ENCODE measurements at regions not wholly inside any gene's neighbourhood (a gene's known extent, or its start where the extent isn't known, plus 50 kb on each side); places are given as distances from the start of the nearest gene placed in this dataset.
"Not testable (repeated sequence)": the region's sequence is repeated elsewhere in the genome, so short reads cannot be mapped to it uniquely, and the experiment has no call there.

DNA sequence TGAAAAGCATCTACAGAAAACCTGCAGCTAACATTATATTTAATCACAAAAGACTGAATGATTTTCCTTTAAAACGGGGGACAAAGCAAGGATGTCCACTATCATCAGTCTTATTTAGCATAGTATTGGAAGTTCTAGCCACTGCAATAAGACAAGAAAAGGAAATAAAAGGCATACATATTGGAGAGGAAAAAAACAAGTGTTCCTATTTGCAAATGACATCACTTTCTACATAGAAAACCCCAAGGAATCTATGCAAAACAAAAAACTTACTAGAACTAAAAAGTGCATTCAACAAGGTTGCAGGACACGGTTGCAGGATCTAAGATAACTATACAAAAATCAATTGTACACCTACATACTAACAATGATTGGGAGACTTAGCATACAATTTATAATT lies 101.6 kb upstream of the MEF2A start:
- DNase-seq, result no peak

DNA sequence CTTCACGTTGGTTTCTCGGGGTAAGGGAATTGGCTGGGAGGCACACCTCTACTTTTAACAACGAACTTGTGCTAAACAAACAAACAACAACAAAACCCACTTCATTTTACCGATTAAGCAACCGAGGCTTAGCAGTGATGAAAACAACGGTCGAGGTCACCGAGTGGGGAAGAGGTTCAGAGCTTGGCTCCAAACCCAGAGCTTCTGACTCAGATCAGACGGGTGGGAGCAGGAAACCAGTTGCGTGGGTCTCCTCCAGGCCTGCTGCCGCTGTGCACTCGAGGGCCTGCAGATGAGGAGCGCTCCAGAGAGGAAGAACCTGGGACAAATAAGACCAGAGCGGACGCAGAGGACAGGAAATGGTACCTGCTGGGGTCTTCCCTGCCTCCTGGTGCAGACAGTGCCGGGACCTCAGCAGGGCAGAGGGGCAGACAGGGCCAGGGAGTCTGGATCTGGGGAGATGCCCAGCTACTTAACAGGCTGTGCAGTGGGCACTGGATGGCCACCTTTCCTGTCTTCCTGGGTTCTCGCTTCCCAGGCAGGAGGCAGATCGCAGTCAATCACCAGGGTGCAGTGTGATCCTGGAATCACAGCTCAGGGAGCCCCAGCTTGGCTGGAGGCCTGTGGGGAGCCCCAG lies 99.0 kb upstream of the MEF2A start:
- DNase-seq, result no peak

GRCh38 chr15:99467338-99467720 lies 98.5 kb upstream of the MEF2A start:
- DNase-seq, result no peak

DNA sequence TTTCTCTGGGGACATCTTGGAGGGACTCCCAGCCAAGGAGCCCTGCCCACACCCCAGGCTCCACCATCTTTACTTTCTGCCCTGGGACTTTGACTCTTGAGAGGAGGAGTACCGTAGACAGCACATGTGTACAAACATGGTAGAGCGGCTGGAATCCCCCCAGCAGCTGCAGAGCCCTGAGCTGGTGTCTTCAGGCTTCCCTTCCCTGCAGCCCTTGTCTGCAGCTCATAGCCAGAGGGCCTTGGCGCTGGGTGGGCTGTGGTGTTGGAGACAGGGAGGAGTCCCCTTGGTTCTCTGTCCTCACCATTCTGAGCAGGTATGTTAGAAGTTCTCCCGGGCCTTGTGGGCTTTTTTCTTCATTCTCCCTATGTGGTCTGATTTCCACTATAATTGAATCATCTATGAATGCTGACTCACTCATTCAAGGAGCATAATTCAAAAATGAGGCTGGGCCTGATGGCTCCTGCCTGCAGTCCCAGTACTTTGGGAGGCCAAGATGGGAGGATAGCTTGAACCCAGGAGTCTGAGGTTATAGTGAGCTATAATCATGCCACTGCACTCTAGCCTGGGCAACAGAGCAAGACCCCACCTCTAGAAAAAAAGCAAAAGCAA lies 97.8 kb upstream of the MEF2A start:
- no peak for DNase-seq

DNA sequence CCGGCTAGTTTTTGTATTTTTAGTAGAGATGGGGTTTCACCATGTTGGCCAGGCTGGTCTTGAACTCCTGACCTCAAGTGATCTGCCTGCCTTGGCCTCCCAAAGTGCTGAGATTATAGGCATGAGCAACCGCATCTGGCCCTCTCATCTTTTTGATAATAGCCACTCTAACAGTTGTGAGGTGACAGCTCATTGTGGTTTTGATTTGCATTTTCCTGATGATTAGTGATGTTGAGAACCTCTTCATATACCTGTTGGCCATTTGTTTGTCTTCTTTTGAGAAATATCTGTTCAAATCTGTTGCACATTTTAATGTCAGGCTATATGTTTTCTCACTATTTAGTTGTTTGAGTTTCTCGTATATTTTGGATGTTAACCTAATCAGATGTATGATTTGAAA lies 95.6 kb upstream of the MEF2A start:
- not testable (repeated sequence) for DNase-seq

DNA sequence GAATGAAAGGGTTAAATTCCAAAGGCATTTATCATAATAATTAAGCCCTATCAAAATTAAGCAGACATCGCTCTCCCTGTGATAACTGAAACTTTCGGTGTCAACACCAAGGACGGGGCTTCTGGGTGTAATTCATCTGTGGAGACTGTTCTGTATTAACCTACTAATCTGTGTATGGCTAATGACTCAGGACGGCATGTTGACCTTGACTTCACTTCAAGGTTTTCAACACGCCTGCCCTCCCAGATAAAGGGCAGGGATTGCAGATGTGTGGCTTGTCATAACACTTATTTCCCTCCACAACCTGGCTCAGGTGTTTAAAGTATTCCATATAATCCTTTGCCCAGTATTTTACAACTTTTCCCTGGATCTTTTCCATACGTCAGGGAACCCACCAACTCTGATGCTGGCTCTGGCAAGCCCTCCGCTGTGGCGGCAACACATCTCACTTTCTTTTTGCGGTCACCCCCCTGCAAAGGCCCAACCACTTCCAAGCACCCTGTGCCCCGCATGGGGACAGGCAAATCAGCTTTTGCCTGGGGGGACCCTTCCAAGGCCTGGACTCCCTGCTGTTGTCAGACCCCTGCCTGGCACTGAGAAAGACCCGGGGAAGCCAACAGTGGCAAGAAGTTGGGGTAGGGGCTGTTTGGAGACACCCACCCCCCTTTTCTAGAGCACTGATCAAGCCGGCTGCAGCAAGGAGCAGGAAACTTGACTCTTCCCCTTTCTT lies 93.2 kb upstream of the MEF2A start:
- DNase-seq, result no peak

- no peak for DNase-seq
Measured at GRCh38 chr15:99473981-99474906, 91.5 kb upstream of the MEF2A start.

DNA sequence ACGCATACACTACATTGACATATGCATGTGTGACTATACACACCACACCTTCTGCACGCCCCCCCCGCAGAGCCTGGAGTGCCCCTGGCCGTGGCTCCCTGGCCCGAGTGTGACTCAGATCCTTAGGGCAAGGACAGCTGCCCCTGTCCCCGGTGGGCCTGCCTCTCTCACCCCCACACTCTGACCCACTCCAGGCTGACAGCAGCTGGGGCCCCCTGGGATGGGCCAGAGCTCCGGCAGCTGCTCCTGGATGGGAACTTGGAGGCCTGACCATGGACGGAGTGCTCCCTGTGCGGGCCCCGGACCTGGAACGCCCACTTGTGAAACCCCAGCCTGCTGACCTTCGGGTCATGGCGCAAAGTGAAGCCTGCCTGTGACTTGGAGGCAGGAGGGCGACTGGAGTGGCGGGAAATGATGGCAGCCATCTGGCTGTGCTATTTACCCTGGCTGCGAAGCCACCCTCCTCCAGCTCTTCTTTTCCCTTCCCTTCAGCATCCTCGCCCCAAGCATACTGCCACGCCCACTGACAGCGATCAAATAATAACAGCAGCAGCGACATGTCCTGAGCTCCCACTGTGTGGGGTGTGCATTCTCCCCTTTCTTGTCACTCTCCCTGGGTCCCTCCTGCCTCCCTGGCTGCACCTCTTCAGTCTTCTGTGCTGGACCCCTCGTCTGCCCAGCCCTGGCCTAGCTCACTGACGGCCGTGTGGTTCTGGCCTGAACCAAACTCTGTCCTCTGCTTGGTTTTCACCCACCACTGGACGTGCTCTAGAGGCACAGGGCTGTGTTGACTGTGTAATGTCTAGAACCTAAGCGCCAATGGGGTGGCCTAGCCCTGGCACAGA lies 90.7 kb upstream of the MEF2A start:
- no peak for DNase-seq

GRCh38 chr15:99475754-99476412 lies 89.9 kb upstream of the MEF2A start:
- no peak for DNase-seq

DNA sequence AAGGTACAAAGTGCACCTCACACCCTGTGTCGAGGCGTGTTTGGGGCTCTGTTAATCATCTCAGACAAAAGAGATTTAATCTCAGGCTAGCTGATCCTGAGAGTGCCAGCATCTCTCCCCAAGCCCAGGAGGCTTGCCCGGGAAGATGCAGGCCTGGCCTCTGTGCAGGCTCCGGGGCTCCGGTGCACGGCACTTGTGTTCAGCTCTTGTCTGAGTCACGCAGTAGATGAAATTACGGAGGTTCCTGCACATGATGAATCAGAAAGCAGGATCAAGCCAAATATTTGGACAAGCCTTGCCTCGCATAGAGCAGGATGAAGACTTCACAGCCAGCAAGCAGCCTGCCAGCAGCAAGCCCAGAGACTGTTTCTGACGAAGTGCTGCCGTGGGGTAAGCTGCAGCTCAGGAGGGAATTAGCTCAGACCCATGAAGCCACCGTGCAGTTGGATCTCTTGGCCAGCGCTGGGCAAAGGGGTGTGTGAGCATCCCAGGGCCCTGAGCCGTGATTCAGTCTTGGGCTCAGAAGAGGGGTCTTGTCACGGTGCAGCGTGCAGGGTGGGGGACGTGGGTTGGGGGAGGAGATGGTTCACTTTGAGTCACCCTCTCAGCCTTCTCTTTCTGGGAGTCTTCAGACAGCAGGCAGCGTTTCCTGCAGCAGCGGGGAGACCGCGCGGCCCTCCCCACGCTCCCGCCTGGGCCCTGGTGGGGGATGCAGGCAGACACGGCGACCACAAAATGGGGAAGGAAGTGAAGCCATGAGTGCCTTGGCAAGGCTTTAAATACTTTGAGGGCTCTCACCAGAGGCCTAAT lies 89.2 kb upstream of the MEF2A start:
- no peak for DNase-seq

DNA sequence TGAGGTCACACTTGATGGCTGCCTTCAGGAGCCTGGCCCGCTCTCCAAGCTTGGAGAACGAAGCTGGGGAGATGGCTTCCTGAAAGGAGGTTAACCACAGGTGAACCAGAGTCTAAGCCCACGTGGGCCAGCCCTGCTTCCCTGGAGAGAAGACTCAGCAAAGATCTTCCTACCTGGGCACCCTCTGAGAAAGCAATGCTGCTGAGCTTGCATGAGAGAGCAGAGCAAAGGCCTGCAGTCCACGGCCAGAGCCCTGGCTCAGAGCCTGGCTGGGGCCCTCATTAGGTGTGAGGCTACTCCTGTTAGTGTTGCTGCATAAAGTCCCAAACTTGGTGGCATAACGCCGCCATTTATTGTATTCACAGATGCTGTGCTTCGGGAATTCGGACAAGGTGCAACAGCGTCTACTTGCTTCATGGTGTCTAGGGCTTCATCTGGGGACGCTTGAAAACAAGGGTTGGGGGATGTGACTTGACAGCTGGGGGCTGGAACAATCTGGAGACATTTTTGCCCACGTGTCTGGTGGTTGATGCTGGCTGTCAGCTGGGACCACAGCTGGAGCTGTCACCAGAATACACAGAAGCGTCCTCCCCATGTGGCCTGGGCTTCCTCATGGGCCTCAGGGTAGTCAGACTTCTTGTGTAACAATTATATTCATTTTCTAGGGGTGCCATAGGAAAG lies 87.9 kb upstream of the MEF2A start:
- DNase-seq, result no peak

GRCh38 chr15:99478977-99479376 lies 86.8 kb upstream of the MEF2A start:
- no peak for DNase-seq

DNA sequence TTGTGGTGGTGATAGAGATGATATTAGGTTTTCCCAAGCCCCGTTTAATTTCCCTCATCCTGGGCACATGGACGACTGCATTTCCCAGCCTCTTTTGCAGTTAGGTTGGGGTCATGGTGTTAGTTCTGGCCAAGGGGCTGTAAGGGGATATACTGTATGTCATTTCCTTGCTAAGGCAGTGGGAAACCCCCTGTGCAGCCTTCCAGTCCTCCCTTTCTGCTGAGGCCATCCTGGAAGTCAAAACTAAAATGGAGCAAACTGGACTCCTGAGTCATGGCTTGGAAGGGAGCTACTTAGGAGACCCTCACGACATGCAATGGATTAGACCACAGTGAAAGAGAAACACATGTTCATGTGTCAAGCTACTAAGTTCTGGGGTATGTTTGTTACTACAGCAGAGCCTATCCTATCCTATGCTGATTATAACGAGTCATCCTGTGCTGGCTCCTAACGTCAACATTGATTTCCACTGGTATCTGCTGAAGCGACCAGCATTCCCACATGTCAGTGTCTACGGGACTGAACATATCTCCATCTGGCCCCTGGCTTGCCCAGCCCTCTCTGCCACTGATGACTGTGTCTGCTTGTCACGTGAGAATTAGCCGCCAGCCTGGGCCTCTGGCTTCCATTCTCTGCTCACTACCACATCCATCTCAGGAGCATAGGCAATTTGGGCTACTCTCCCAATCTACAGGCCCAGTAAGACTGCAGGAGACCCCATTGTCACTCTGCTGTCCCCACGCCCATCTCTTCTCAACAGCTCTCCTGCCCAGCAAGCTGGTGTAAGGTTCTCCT lies 85.6 kb upstream of the MEF2A start:
- DNase-seq, result no peak

GRCh38 chr15:99481113-99481950 lies 84.5 kb upstream of the MEF2A start:
- DNase-seq, result no peak

DNA sequence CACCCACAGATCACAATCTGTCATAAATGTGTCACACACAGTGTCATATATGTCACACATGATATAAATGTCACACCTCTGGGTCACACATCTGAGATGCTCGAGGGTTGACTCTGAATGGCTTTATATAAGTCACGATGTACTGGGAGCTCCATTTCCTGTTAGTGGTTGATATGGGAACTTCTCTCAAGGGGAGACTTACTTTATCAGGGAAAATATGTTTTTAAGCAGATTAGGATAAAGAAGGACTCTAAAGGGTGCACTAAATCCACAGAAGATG lies 83.9 kb upstream of the MEF2A start:
- DNase-seq, result no peak

GRCh38 chr15:99482993-99483392 lies 82.8 kb upstream of the MEF2A start:
- no peak for DNase-seq

DNA sequence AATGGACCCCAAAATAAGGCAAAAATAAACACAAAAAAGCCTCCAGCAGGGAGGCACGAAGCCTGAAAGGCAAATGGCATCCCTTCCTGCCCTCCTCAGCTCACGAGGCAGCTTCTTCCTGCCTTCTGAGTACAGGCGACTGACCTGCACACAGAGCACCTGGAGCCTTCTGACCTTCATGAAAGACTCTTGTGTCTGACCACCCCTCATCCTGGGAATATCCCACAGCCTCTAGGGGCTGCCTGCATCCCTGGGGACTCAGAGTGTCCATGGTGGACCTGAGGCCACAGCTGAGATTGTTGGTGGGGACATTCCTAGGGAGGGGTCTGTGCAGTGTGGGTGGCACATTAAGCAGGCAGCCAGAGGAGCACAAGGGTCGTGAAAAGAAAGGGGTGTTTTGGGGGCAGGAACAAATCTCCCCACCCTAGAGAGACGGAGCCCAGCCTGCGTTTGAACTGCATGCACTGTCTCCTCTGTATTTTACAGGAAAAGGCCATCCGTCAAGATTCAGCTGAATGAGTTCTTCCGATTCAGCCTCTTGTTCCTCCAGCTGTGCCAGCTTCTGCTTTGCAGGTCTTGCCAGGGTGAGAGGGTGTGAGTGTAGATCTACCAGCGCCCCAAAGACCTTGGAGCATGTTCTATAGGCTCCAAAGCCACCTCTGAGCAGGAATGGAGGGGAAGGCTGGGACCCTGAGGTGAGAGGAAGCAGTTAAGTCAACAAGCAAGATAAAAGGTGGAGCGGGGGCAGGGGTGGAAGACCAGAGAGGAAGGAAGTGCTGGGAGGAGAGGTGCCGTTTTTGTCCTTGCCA lies 80.4 kb upstream of the MEF2A start:
- DNase-seq, result no peak

DNA sequence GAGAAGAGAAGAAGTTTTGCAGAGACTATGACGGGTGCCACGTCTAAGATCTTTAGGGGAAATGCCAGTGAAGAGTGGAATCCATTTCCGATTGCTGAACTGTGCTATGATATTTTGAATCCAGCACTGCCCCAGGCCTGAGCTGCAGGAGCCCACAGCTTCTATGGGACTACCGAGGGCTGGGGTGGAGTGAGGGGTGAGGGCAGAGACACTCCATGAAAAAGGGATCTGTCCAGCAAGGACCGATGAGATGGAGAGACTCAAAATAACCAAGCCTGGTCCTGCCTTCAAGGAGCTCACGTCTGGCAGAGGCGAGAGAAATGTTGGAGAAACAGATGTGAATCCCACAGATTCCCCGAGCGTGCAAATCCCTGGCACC lies 79.8 kb upstream of the MEF2A start:
- no peak for DNase-seq

Data from NCI-H1436 (cell line).